ENCODE measurements at regions not wholly inside any gene's neighbourhood (a gene's known extent, or its start where the extent isn't known, plus 50 kb on each side); places are given as distances from the start of the nearest gene placed in this dataset.

DNA sequence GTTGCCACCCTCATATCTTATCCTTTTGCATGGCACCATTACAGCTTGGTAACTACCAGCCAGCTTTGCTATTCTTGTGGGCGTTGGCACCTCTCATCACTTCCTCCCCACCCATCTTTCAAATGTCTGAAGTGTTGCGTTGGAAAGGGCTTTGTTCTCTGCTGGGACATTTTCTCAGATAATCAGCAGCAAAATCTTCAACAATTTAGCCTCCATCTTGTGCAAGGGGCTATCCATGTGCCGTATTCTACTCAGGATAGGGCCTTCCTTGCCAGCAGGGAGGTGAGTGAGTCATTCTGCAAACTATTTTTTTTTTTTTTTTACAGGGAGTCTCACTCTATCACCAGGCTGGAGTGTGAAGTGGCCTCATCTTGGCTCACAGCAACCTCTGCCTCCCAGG is 62.1 kb upstream of the NUDT12 start:
- Histone ChIP-seq H3K27ac (ENCODE audit: low read depth, low read length) (no peak overlapping the region), H3K9me3 (ENCODE audit: control insufficient read depth, insufficient read depth, low read length) (no peaks in the 10 kb centered on the region), H3K27me3 (ENCODE audit: control insufficient read depth, insufficient read depth, low read length) (peaks cover 3% of the 10 kb centered on the region), H3K4me3 (ENCODE audit: low read depth, low read length) (no peak overlapping the region)
- DNase-seq (ENCODE audit: low read depth, low spot score) = no peak
- TF ChIP-seq CTCF (IDR thresholded peaks at IDR 0.05; ENCODE audit: low read depth, low read length) = no peak
- CTCF ChIA-PET = no interaction called here
- POLR2A ChIA-PET = no interaction called here

DNA sequence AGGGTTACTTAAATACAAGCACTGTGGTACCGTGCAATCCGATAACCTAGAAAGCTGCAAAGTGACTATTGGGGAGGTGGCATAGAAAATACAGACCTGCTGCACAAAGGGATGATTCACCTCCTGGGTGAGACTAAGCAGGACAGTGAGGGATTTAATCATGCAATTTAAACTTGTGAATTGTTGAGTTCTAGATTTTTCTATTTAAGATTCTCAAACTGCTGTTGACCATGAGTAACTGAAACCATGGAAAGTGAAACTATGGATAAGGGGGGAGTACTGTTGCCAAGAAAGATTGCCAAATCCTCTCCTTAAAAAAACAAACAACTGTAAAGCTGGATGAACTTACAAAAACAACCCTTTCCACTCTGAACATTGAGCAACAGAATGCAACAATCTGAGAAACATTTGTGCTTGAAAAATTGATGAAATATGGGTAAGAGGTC is 61.5 kb upstream of the NUDT12 start:
- ChIA-PET CTCF (no interaction called here), POLR2A (no interaction called here)
- no peaks in the 10 kb centered on the region for H3K9me3 ChIP-seq (ENCODE audit: control insufficient read depth, insufficient read depth, low read length)
- no peak overlapping the region for H3K4me3 ChIP-seq (ENCODE audit: low read depth, low read length)
- peak; percentile 55 for DNase-seq (ENCODE audit: low read depth, low spot score)
- no peak overlapping the region for H3K27ac ChIP-seq (ENCODE audit: low read depth, low read length)
- TF ChIP-seq CTCF (IDR thresholded peaks at IDR 0.05; ENCODE audit: low read depth, low read length) = no peak
- H3K27me3 ChIP-seq (ENCODE audit: control insufficient read depth, insufficient read depth, low read length) = peaks cover 3% of the 10 kb centered on the region

DNA sequence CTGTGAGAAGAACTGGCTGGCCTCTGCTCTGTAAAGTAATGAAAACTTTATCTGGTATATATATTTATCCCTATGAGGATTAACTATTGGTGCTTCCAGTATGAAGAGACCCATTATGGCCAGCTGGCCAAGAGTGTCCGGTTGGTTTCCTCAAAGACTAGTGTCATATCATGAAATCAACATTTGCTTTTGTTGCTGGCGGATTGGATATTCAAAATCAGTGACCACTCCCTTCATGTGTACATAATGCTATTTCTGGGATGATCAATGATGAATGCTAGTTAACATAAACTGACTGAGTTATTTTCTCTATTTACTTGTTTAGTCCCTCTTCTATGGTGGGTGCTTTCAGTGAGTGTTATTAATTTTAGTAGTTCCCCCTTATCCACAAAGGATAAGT is 60.8 kb upstream of the NUDT12 start:
- Histone ChIP-seq H3K9me3 (ENCODE audit: control insufficient read depth, insufficient read depth, low read length) (no peaks in the 10 kb centered on the region), H3K27ac (ENCODE audit: low read depth, low read length) (no peak overlapping the region), H3K4me3 (ENCODE audit: low read depth, low read length) (no peak overlapping the region), H3K27me3 (ENCODE audit: control insufficient read depth, insufficient read depth, low read length) (peaks cover 4% of the 10 kb centered on the region)
- no peak for DNase-seq (ENCODE audit: low read depth, low spot score)
- no peak for TF ChIP-seq CTCF (IDR thresholded peaks at IDR 0.05; ENCODE audit: low read depth, low read length)
- CTCF ChIA-PET = no interaction called here
- POLR2A ChIA-PET = no interaction called here

GRCh38 chr5:103621548-103621930 is 59.0 kb upstream of the NUDT12 start:
- no peaks in the 10 kb centered on the region for H3K9me3 ChIP-seq (ENCODE audit: control insufficient read depth, insufficient read depth, low read length)
- H3K4me3 ChIP-seq (ENCODE audit: low read depth, low read length) = no peak overlapping the region
- POLR2A ChIA-PET = no interaction called here
- no peak overlapping the region for H3K27ac ChIP-seq (ENCODE audit: low read depth, low read length)
- CTCF ChIA-PET = interaction anchor here (1.1 kb wide), 1 partner anchor 27 kb away, joined by 3 read pairs; no protein-coding TSS in a partner anchor
- DNase-seq (ENCODE audit: low read depth, low spot score) = no peak
- TF ChIP-seq CTCF (IDR thresholded peaks at IDR 0.05; ENCODE audit: low read depth, low read length) = no peak
- H3K27me3 ChIP-seq (ENCODE audit: control insufficient read depth, insufficient read depth, low read length) = peaks cover 5% of the 10 kb centered on the region

- TF ChIP-seq CTCF (IDR thresholded peaks at IDR 0.05; ENCODE audit: low read depth, low read length) = no peak
- CTCF ChIA-PET = interaction anchor here (0.7 to 1.1 kb wide), 4 partner anchors 14 to 636 kb away, joined by 3 read pairs; no protein-coding TSS in a partner anchor
- Histone ChIP-seq H3K27me3 (ENCODE audit: control insufficient read depth, insufficient read depth, low read length) (peaks cover 5% of the 10 kb centered on the region), H3K9me3 (ENCODE audit: control insufficient read depth, insufficient read depth, low read length) (no peaks in the 10 kb centered on the region), H3K4me3 (ENCODE audit: low read depth, low read length) (no peak overlapping the region), H3K27ac (ENCODE audit: low read depth, low read length) (no peak overlapping the region)
- POLR2A ChIA-PET = no interaction called here
- no peak for DNase-seq (ENCODE audit: low read depth, low spot score)
Measured at GRCh38 chr5:103620851-103621547, 58.4 kb upstream of the NUDT12 start.
